Mammary epithelial cell (primary cell): ENCODE measurements at regions not wholly inside any gene's neighbourhood (a gene's known extent, or its start where the extent isn't known, plus 50 kb on each side); places are given as distances from the start of the nearest gene placed in this dataset.

Source experiments
- EZH2 ChIP-seq: IDR thresholded peaks from 2 replicates; pipeline ENCODE4 v1.6.1; 2012; ENCODE audit warnings: low read length, inconsistent platforms, borderline replicate concordance
- TF ChIP-seq, protein P1 (sequence below), 2 donors: IDR thresholded peaks in 1 of 2; conservative IDR thresholded peaks in 1 of 2; 2 replicates each; pipeline ENCODE4 v1.5.1; 2011 to 2012; ENCODE audit warnings: inconsistent platforms in 2 of 2, low read length in 2 of 2, mild to moderate bottlenecking in 2 of 2, control low read depth in 1 of 2, low read depth in 1 of 2; ENCODE audit not compliant: insufficient read depth in 1 of 2; ENCODE audit errors: extremely low read depth in 1 of 2

GRCh38 chr21:23949493-23949892 lies 1657.8 kb downstream of the MRPL39 start:
- TF ChIP-seq, protein P1, sequence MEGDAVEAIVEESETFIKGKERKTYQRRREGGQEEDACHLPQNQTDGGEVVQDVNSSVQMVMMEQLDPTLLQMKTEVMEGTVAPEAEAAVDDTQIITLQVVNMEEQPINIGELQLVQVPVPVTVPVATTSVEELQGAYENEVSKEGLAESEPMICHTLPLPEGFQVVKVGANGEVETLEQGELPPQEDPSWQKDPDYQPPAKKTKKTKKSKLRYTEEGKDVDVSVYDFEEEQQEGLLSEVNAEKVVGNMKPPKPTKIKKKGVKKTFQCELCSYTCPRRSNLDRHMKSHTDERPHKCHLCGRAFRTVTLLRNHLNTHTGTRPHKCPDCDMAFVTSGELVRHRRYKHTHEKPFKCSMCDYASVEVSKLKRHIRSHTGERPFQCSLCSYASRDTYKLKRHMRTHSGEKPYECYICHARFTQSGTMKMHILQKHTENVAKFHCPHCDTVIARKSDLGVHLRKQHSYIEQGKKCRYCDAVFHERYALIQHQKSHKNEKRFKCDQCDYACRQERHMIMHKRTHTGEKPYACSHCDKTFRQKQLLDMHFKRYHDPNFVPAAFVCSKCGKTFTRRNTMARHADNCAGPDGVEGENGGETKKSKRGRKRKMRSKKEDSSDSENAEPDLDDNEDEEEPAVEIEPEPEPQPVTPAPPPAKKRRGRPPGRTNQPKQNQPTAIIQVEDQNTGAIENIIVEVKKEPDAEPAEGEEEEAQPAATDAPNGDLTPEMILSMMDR (conservative IDR thresholded peaks at IDR 0.05 in 1 of 2, IDR thresholded peaks at IDR 0.05 in 1 of 2; ENCODE audit: extremely low read depth in 1 of 2, insufficient read depth in 1 of 2, low read depth in 1 of 2, low read length in 2 of 2) = no peak
- TF ChIP-seq EZH2 = no peak
